OCI-LY1 (cell line): ENCODE measurements at regions not wholly inside any gene's neighbourhood (a gene's known extent, or its start where the extent isn't known, plus 50 kb on each side); places are given as distances from the start of the nearest gene placed in this dataset.
"Not testable (repeated sequence)": the region's sequence is repeated elsewhere in the genome, so short reads cannot be mapped to it uniquely, and the experiment has no call there.

Source experiments
- H2AFZ ChIP-seq: fragments of 200-600 bp; sonication (generic), shearing (Covaris generic); 2 replicates; pipeline ENCODE4 v1.6.0; 2014; ENCODE audit warnings: antibody characterized with exemption, mild to moderate bottlenecking, low read length
- H3F3A ChIP-seq: fragments of 200-600 bp; sonication (generic), shearing (Covaris generic); 2 replicates; pipeline ENCODE4 v1.6.0; 2014; ENCODE audit warnings: mild to moderate bottlenecking, antibody characterized with exemption, low read length, moderate library complexity; ENCODE audit not compliant: insufficient read depth
- H3K27ac ChIP-seq: fragments of 200-600 bp; sonication (generic); 2 replicates; pipeline ENCODE4 v1.5.1; 2014; ENCODE audit warnings: low read length, mixed run types, mild to moderate bottlenecking, low read depth; ENCODE audit not compliant: poor library complexity, severe bottlenecking
- H3K27me3 ChIP-seq: fragments of 200-600 bp; sonication (generic); 2 replicates; pipeline ENCODE4 v1.6.0; 2014; ENCODE audit warnings: antibody characterized with exemption, mild to moderate bottlenecking, low read length, moderate library complexity; ENCODE audit not compliant: insufficient read depth
- H3K36me3 ChIP-seq: fragments of 200-600 bp; sonication (generic); 2 replicates; pipeline ENCODE4 v1.6.1; 2014; ENCODE audit warnings: mild to moderate bottlenecking, antibody characterized with exemption, low read length, moderate library complexity, mixed read lengths; ENCODE audit not compliant: insufficient read depth
- H3K4me1 ChIP-seq: fragments of 200-600 bp; sonication (generic); 2 replicates; pipeline ENCODE4 v1.5.1; 2014; ENCODE audit warnings: mild to moderate bottlenecking, low read length, moderate library complexity; ENCODE audit not compliant: insufficient read depth, severe bottlenecking
- H3K4me2 ChIP-seq: fragments of 200-600 bp; sonication (generic), shearing (Covaris generic); 2 replicates; pipeline ENCODE4 v1.6.1; 2014; ENCODE audit warnings: low read length
- H3K4me3 ChIP-seq: fragments of 200-600 bp; sonication (generic); 2 replicates; pipeline ENCODE4 v1.5.1; 2014; ENCODE audit warnings: low read length, low read depth, mild to moderate bottlenecking, mixed read lengths; ENCODE audit not compliant: poor library complexity, severe bottlenecking
- H3K79me2 ChIP-seq: fragments of 200-600 bp; shearing (Covaris generic); 2 replicates; pipeline ENCODE4 v1.6.1; 2016; ENCODE audit warnings: mixed run types, low read length, mixed read lengths; ENCODE audit not compliant: insufficient read depth
- H3K9ac ChIP-seq: fragments of 200-600 bp; sonication (generic), shearing (Covaris generic); 2 replicates; pipeline ENCODE4 v1.6.1; 2014; ENCODE audit warnings: mild to moderate bottlenecking, low read length, mixed read lengths
- H3K9me2 ChIP-seq: fragments of 200-600 bp; sonication (generic), shearing (Covaris generic); 2 replicates; pipeline ENCODE4 v1.6.1; 2014; ENCODE audit warnings: low read depth, mild to moderate bottlenecking, low read length, mixed read lengths
- H3K9me3 ChIP-seq: fragments of 200-600 bp; shearing (Covaris generic); 2 replicates; pipeline ENCODE4 v1.6.1; 2014; ENCODE audit warnings: low read length, mixed read lengths
- H4K20me1 ChIP-seq: fragments of 200-600 bp; sonication (generic), shearing (Covaris generic); 2 replicates; pipeline ENCODE4 v1.6.0; 2016; ENCODE audit warnings: mild to moderate bottlenecking, low read length; ENCODE audit not compliant: insufficient read depth
- CTCF ChIP-seq: fragments of 200-600 bp; sonication (generic), shearing (Covaris generic); IDR thresholded peaks from 2 replicates; pipeline ENCODE4 v1.5.1; 2017; ENCODE audit warnings: mild to moderate bottlenecking, antibody characterized with exemption, low read length, moderate library complexity, mixed read lengths
- EZH2 ChIP-seq: fragments of 200-600 bp; sonication (generic), shearing (Covaris generic); IDR thresholded peaks from 2 replicates; pipeline ENCODE4 v1.8.0; 2017; ENCODE audit warnings: borderline replicate concordance, mixed run types, mild to moderate bottlenecking, antibody characterized with exemption, low read length, moderate library complexity, mixed read lengths

DNA sequence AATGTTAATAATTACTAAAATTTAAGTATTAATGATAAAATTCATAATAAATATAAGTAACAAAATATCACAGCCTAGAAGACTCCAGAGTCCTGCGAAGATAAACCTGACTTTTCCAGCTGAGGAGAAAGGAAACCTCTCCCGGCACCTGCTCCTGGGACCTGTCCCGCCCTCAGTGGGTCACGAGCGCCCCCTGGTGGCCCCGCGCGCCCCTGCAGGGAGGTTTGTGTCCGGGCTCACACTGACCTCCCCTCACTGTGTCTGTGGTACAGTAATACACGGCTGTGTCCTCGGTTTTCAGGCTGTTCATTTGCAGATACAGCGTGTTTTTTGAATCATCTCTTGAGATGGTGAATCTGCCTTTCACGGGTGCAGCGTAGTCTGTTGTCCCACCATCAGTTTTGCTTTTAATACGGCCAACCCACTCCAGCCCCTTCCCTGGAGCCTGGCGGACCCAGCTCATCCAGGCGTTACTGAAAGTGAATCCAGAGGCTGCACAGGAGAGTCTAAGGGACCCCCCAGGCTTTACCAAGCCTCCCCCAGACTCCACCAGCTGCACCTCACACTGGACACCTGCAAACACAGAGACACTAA lies 627.1 kb downstream of the TMEM121 start:
- H3K36me3 ChIP-seq = not testable (repeated sequence)

DNA sequence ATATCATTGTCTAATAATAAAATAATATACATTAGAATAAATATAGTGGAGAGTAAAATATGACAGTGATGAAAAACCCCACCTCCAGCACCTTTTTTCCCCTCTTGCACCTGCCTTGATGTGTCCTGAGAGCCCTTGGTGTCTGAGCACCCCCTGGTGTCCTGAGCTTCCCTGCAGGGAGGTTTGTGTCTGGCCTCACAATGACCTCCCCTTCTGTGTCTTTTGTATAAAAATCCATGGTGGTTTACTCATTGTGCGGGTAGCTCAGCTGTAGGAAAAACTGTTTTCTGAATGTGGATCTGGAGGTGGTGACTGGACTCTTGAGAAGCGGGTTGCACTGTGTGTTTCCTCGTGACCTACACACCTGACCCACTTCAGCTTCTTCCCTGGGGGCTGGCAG lies 636.9 kb downstream of the TMEM121 start:
- Histone ChIP-seq H3K4me1 (no peaks in the 10 kb centered on the region), H3K27me3 (no peaks in the 10 kb centered on the region), H3K9ac (no peak overlapping the region), H3K9me2 (no peaks in the 10 kb centered on the region), H3K9me3 (no peaks in the 10 kb centered on the region), H3K79me2 (no peaks in the 10 kb centered on the region), H3K36me3 (no peaks in the 10 kb centered on the region), H4K20me1 (no peaks in the 10 kb centered on the region), H3K4me2 (no peak overlapping the region), H3K4me3 (no peak overlapping the region), H2AFZ (no peak overlapping the region), H3F3A (no peaks in the 10 kb centered on the region), H3K27ac (no peak overlapping the region)
- TF ChIP-seq EZH2 (no peak), CTCF (no peak)

More for the DNA sequence above, 627.1 kb downstream of the TMEM121 start:
- H2AFZ ChIP-seq, H3K9me3 ChIP-seq, H3K27me3 ChIP-seq, H3F3A ChIP-seq, H3K9me2 ChIP-seq, H3K9ac ChIP-seq, H3K79me2 ChIP-seq, H3K27ac ChIP-seq, H4K20me1 ChIP-seq, H3K4me1 ChIP-seq: not testable (repeated sequence)
- peak; percentile 59 for TF ChIP-seq CTCF
- Histone ChIP-seq H3K4me2 (peak overlapping the region; percentile 34; the same call in 1 of the 2 replicates), H3K4me3 (peak overlapping the region; percentile 33)

DNA sequence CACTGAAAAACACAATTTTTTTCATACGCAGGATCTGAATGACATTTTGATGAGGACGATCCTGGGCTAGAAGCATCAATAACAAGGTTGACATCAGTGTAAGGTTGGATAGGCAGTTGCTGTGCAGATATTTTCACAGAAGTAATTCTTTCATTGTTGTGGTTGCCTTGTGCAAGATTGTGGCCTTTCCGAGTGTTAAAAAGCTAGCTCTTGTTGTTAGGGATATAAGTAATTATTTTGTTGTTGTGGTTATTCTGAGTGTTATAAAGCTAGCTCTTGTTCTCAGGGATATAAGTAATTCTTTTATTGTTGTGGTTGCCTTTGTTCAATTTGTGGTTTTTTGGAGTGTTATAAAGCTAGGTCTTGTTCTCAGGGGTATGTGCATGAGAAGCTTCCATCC lies 637.4 kb downstream of the TMEM121 start:
- H3K4me2 ChIP-seq, H3K9me3 ChIP-seq: not testable (repeated sequence)

GRCh38 chr14:106166232-106166631 lies 639.8 kb downstream of the TMEM121 start:
- no peak overlapping the region for H2AFZ ChIP-seq
- H3K9ac ChIP-seq = no peak overlapping the region
- no peaks in the 10 kb centered on the region for H3K79me2 ChIP-seq
- H3K36me3 ChIP-seq = no peaks in the 10 kb centered on the region
- H3K27me3 ChIP-seq = no peaks in the 10 kb centered on the region
- H3K4me2 ChIP-seq = no peak overlapping the region
- H3F3A ChIP-seq = no peaks in the 10 kb centered on the region
- no peak overlapping the region for H3K27ac ChIP-seq
- no peaks in the 10 kb centered on the region for H3K9me3 ChIP-seq
- no peaks in the 10 kb centered on the region for H4K20me1 ChIP-seq
- H3K4me1 ChIP-seq = no peaks in the 10 kb centered on the region
- H3K4me3 ChIP-seq = no peak overlapping the region
- no peaks in the 10 kb centered on the region for H3K9me2 ChIP-seq
- TF ChIP-seq CTCF = no peak
- no peak for TF ChIP-seq EZH2

More for the DNA sequence above, 637.4 kb downstream of the TMEM121 start:
- H2AFZ ChIP-seq, H3K36me3 ChIP-seq, H3K27me3 ChIP-seq, H3K4me3 ChIP-seq, H3K79me2 ChIP-seq, H3K9me2 ChIP-seq, H3F3A ChIP-seq, H3K9ac ChIP-seq, H3K27ac ChIP-seq, H3K4me1 ChIP-seq, H4K20me1 ChIP-seq: not testable (repeated sequence)
